A549 (cell line): ENCODE measurements at regions not wholly inside any gene's neighbourhood (a gene's known extent, or its start where the extent isn't known, plus 50 kb on each side); places are given as distances from the start of the nearest gene placed in this dataset.

Source experiments
- ATAC-seq, 2 experiments: fragments of 200-7000 bp in 1 of 2; fragments of >200 bp in 1 of 2; cut with Nextera tagmentation in 1 of 2; cut with Tn5 transposase in 1 of 2; 3 replicates each; pipeline versions ENCODE4 v1.8.0 to v1.9.1; 2018 to 2020; ENCODE audit warnings: mild to moderate bottlenecking in 1 of 2, moderate library complexity in 1 of 2
- CTCF ChIA-PET: fragments of 300-600 bp; sonication (Branson Sonifier 250); formaldehyde crosslinking; extraction: SDS; loops from one replicate; lab custom pipeline; 2021; ENCODE audit warnings: antibody characterized with exemption, inconsistent platforms; lab: Yijun Ruan, JAX
- POLR2A ChIA-PET: fragments of 350-600 bp; formaldehyde crosslinking; extraction: SDS; loops from one replicate; lab custom pipeline; 2021; ENCODE audit warnings: antibody characterized with exemption, inconsistent platforms; lab: Yijun Ruan, JAX
- DNase-seq, 2 experiments: peaks; one replicate each; pipeline versions ENCODE4 v3.0.0 to v3.0.0-alpha.2; 2011 to 2016; ENCODE audit warnings: low read depth in 1 of 2, low spot score in 1 of 2
- FAIRE-seq: peaks from 2 replicates; lab custom pipeline; 2011; peaks lifted over from hg19 to GRCh38; lab: Jason Lieb, UNC
- H3K27ac ChIP-seq, 2 experiments: fragments of >200 bp; sonication (Bioruptor Twin); formaldehyde crosslinking; 3 replicates each; pipeline ENCODE4 v1.5.1; 2016 to 2017
- H3K4me1 ChIP-seq: fragments of >200 bp; sonication (Bioruptor Twin); formaldehyde crosslinking; 3 replicates; pipeline ENCODE4 v1.6.1; 2016
- H3K4me2 ChIP-seq: fragments of >200 bp; sonication (Bioruptor Twin); formaldehyde crosslinking; 3 replicates; pipeline ENCODE4 v1.6.1; 2016
- H3K4me3 ChIP-seq: fragments of >200 bp; sonication (Bioruptor Twin); formaldehyde crosslinking; 3 replicates; pipeline ENCODE4 v1.5.1; 2016
- H3K9me3 ChIP-seq: fragments of >200 bp; sonication (Bioruptor Twin); formaldehyde crosslinking; 3 replicates; pipeline ENCODE4 v1.6.1; 2016
- ATOH8 ChIP-seq: fragments of 250-450 bp; sonication (Bioruptor Pico); IDR thresholded peaks from 2 replicates; pipeline ENCODE4 v1.5.0; 2020; ENCODE audit warnings: low read depth, mild to moderate bottlenecking, moderate library complexity
- CBX2 ChIP-seq: fragments of 200-600 bp; sonication (generic); IDR thresholded peaks from 2 replicates; pipeline ENCODE4 v1.6.1; 2016; ENCODE audit warnings: low read depth, mild to moderate bottlenecking, borderline replicate concordance
- CEBPB ChIP-seq, 2 experiments: fragments of >200 bp in 1 of 2; sonication (Bioruptor Twin) in 1 of 2; formaldehyde crosslinking in 1 of 2; IDR thresholded peaks; 2 replicates each; pipeline ENCODE4 v1.6.1; 2012 to 2016
- CHD2 ChIP-seq: fragments of 150-350 bp; IDR thresholded peaks from 2 replicates; pipeline ENCODE4 v1.6.1; 2014; ENCODE audit warnings: low read length; ENCODE audit not compliant: partially characterized antibody
- EP300 ChIP-seq, 2 experiments: fragments of >200 bp; sonication (Bioruptor Twin); formaldehyde crosslinking; IDR thresholded peaks; 2 replicates in 1 of 2; 3 replicates in 1 of 2; pipeline ENCODE4 v1.6.1; 2016 to 2017
- ESRRA ChIP-seq: fragments of 150-350 bp; IDR thresholded peaks from 2 replicates; pipeline ENCODE4 v1.6.1; 2014; ENCODE audit warnings: mild to moderate bottlenecking, low read length, borderline replicate concordance
- FOXS1 ChIP-seq: fragments of 250-450 bp; sonication (Bioruptor Pico); IDR thresholded peaks from 2 replicates; pipeline ENCODE4 v1.5.0; 2020; ENCODE audit warnings: mild to moderate bottlenecking, moderate library complexity
- HDAC2 ChIP-seq: fragments of 200-600 bp; sonication (generic); IDR thresholded peaks from 2 replicates; pipeline ENCODE4 v1.6.1; 2016
- HEYL ChIP-seq: fragments of 250-450 bp; sonication (Bioruptor Pico); IDR thresholded peaks from 2 replicates; pipeline ENCODE4 v1.8.0; 2021; ENCODE audit warnings: mild to moderate bottlenecking, moderate library complexity
- HOXA7 ChIP-seq: fragments of 250-450 bp; sonication (Bioruptor Pico); IDR thresholded peaks from 2 replicates; pipeline ENCODE4 v1.5.0; 2020; ENCODE audit warnings: mild to moderate bottlenecking, moderate library complexity
- HOXB5 ChIP-seq: fragments of 250-450 bp; sonication (Bioruptor Pico); IDR thresholded peaks from 2 replicates; pipeline ENCODE4 v1.5.0; 2020; ENCODE audit warnings: mild to moderate bottlenecking, moderate library complexity
- JUNB ChIP-seq: fragments of >200 bp; sonication (Bioruptor Twin); formaldehyde crosslinking; IDR thresholded peaks from 2 replicates; pipeline ENCODE4 v1.6.1; 2016
- KDM1A ChIP-seq: fragments of 200-600 bp; sonication (generic); IDR thresholded peaks from 2 replicates; pipeline ENCODE4 v1.6.1; 2016; ENCODE audit warnings: low read depth, mild to moderate bottlenecking
- KDM5A ChIP-seq: fragments of 200-600 bp; sonication (generic); IDR thresholded peaks from 2 replicates; pipeline ENCODE4 v1.6.1; 2016; ENCODE audit warnings: antibody characterized with exemption, mild to moderate bottlenecking
- MAX ChIP-seq: IDR thresholded peaks from 2 replicates; pipeline ENCODE4 v1.6.1; 2012
- NFE2L2 ChIP-seq: fragments of 150-350 bp; conservative IDR thresholded peaks from 2 replicates; pipeline ENCODE4 v1.6.1; 2014; ENCODE audit warnings: low read length
- NR3C1 ChIP-seq: fragments of >200 bp; sonication (Bioruptor Twin); formaldehyde crosslinking; IDR thresholded peaks from 3 replicates; pipeline ENCODE4 v1.6.1; 2017
- POLR2A ChIP-seq: IDR thresholded peaks from 2 replicates; pipeline ENCODE4 v1.6.1; 2012; ENCODE audit warnings: mild to moderate bottlenecking, low read length
- POLR2AphosphoS2 ChIP-seq: conservative IDR thresholded peaks from 2 replicates; pipeline ENCODE4 v1.6.1; 2012; ENCODE audit warnings: low read length, improper control_type of control experiment, inconsistent platforms
- RAD21 ChIP-seq, 2 experiments: fragments of >200 bp in 1 of 2; sonication (Bioruptor Twin) in 1 of 2; formaldehyde crosslinking in 1 of 2; IDR thresholded peaks in 1 of 2; conservative IDR thresholded peaks in 1 of 2; 2 replicates in 1 of 2; 3 replicates in 1 of 2; pipeline ENCODE4 v1.6.1; 2012 to 2018; ENCODE audit warnings: inconsistent platforms in 1 of 2
- RARB ChIP-seq: fragments of 250-450 bp; sonication (Bioruptor Pico); IDR thresholded peaks from 2 replicates; pipeline ENCODE4 v1.8.0; 2021; ENCODE audit warnings: mild to moderate bottlenecking, moderate library complexity
- RNF2 ChIP-seq: fragments of 200-600 bp; sonication (generic); IDR thresholded peaks from 2 replicates; pipeline ENCODE4 v1.6.1; 2016; ENCODE audit warnings: low read depth, mild to moderate bottlenecking, antibody characterized with exemption, moderate library complexity, borderline replicate concordance
- SMC3 ChIP-seq: fragments of >200 bp; sonication (Bioruptor Twin); formaldehyde crosslinking; IDR thresholded peaks from 3 replicates; pipeline ENCODE4 v1.6.1; 2018; ENCODE audit warnings: inconsistent platforms
- TFCP2L1 ChIP-seq: fragments of 250-450 bp; sonication (Bioruptor Pico); IDR thresholded peaks from 2 replicates; pipeline ENCODE4 v1.5.0; 2021; ENCODE audit warnings: mild to moderate bottlenecking
- TP53 ChIP-seq: fragments of 250-450 bp; sonication (Bioruptor Pico); IDR thresholded peaks from 2 replicates; pipeline ENCODE4 v1.5.0; 2021; ENCODE audit warnings: mild to moderate bottlenecking, moderate library complexity
- ZC3H11A ChIP-seq: fragments of 450-650 bp; IDR thresholded peaks from 2 replicates; pipeline ENCODE4 v1.6.1; 2014; ENCODE audit warnings: antibody characterized with exemption, mild to moderate bottlenecking
- ZSCAN20 ChIP-seq: fragments of 250-450 bp; sonication (Bioruptor Pico); IDR thresholded peaks from 2 replicates; pipeline ENCODE4 v1.8.0; 2022; ENCODE audit warnings: mild to moderate bottlenecking, moderate library complexity
- WGBS: methylation state at CpG from one replicate; pipeline ENCODE4 v1.1.6; 2017; ENCODE audit errors: missing lambda C conversion rate; 5-methylcytosine and 5-hydroxymethylcytosine counted together
- TF ChIP-seq, protein P1 (sequence below): IDR thresholded peaks from 2 replicates; pipeline ENCODE4 v1.6.1; 2012
- TF ChIP-seq, protein P2 (sequence below): fragments of >200 bp; sonication (Bioruptor Twin); formaldehyde crosslinking; IDR thresholded peaks from 2 replicates; pipeline ENCODE4 v1.6.1; 2016
- TF ChIP-seq, protein P3 (sequence below): fragments of >200 bp; sonication (Bioruptor Twin); formaldehyde crosslinking; IDR thresholded peaks from 3 replicates; pipeline ENCODE4 v1.6.1; 2016

DNA sequence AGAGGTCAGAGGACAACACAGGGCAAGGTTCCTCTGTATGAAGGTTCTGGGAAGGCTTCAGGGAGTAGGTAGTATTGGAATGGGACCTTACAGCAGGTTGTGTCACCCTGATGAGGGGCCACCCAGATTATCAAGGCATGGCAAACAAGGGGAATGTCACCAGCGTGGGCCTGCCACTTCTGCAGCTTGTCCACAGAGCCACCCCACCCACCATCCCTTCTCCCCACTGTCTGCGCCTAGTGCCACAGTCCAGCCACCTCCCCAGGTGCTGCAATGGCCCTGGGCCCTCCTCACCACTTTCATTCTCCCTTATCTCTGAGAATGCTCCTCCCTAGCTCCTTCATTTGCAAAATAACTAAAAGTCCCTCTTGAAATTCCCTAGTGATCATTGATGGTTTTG, 170.3 kb downstream of the TTC32 start:
- no peak overlapping the region for H3K4me3 ChIP-seq
- ATAC-seq, result no peak
- ChIA-PET POLR2A (no interaction called here), CTCF (interaction anchor here (1.2 to 1.3 kb wide), 2 partner anchors 11 to 18 kb away, joined by 3 to 4 read pairs; no protein-coding TSS in a partner anchor)
- no peak overlapping the region for H3K27ac ChIP-seq
- 49% methylated on average over 2 of the region's 2 CpGs for WGBS
- no peaks in the 10 kb centered on the region for H3K9me3 ChIP-seq
- DNase-seq, result no peak
- peaks cover 7% of the 10 kb centered on the region; the same call in 1 of the 3 replicates for H3K4me1 ChIP-seq
- FAIRE-seq, result no peak
- no peak for TF ChIP-seq KDM5A
- no peak for TF ChIP-seq CEBPB (IDR thresholded peaks at IDR 0.05)
- no peak for TF ChIP-seq CBX2
- TF ChIP-seq KDM1A, result no peak
- no peak for TF ChIP-seq TFCP2L1
- no peak for TF ChIP-seq POLR2A
- TF ChIP-seq HOXA7 (CRISPR knock-in tag), result no peak
- no peak for TF ChIP-seq HEYL (CRISPR knock-in tag)
- TF ChIP-seq ESRRA, result no peak
- TF ChIP-seq POLR2AphosphoS2, result no peak
- no peak for TF ChIP-seq CHD2
- TF ChIP-seq, protein P1, sequence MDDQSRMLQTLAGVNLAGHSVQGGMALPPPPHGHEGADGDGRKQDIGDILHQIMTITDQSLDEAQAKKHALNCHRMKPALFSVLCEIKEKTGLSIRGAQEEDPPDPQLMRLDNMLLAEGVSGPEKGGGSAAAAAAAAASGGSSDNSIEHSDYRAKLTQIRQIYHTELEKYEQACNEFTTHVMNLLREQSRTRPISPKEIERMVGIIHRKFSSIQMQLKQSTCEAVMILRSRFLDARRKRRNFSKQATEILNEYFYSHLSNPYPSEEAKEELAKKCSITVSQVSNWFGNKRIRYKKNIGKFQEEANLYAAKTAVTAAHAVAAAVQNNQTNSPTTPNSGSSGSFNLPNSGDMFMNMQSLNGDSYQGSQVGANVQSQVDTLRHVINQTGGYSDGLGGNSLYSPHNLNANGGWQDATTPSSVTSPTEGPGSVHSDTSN, result no peak
- TF ChIP-seq ZSCAN20 (CRISPR knock-in tag), result no peak
- no peak for TF ChIP-seq ZC3H11A
- TF ChIP-seq HOXB5 (CRISPR knock-in tag), result no peak
- TF ChIP-seq SMC3, result no peak
- TF ChIP-seq RNF2, result no peak
- TF ChIP-seq, all 56 proteins: peak for 0
- no peak overlapping the region for H3K4me2 ChIP-seq

DNA sequence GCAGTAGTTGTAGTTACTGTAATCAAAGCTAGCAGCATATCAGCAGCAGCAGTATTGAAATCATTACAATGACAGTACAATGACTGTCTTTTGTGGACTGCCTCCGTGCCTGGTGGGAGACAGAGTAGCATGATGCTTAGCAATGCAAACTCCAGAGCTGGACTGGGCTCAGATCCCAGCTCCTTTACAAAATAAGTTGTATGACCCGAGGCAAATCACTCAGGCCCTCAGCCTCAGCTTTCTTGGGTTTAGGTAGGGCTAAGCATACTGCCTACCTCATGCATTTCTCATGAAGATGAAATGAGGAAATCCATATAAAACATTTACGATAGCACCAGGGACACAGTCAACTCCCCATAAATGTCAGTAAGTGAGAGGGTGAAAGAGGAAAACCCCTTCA, 170.7 kb downstream of the TTC32 start:
- ATAC-seq, result no peak
- Histone ChIP-seq H3K4me1 (peaks cover 7% of the 10 kb centered on the region; the same call in 1 of the 3 replicates), H3K9me3 (no peaks in the 10 kb centered on the region), H3K4me2 (no peak overlapping the region), H3K4me3 (no peak overlapping the region), H3K27ac (no peak overlapping the region)
- POLR2A ChIA-PET, result no interaction called here
- no peak for FAIRE-seq
- DNase-seq, result no peak
- TF ChIP-seq FOXS1 (CRISPR knock-in tag) (no peak), EP300 (IDR thresholded peaks at IDR 0.05) (no peak), MAX (no peak), ATOH8 (CRISPR knock-in tag) (no peak), NFE2L2 (no peak), POLR2AphosphoS2 (no peak), RARB (CRISPR knock-in tag) (no peak), POLR2A (no peak), HEYL (CRISPR knock-in tag) (no peak)
- TF ChIP-seq, protein P2, sequence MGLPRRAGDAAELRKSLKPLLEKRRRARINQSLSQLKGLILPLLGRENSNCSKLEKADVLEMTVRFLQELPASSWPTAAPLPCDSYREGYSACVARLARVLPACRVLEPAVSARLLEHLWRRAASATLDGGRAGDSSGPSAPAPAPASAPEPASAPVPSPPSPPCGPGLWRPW, result no peak
- CTCF ChIA-PET, result interaction anchor here (1.2 to 1.3 kb wide), 2 partner anchors 11 to 17 kb away, joined by 3 to 4 read pairs; no protein-coding TSS in a partner anchor
- 61% methylated on average over 3 of the region's 3 CpGs for WGBS

DNA sequence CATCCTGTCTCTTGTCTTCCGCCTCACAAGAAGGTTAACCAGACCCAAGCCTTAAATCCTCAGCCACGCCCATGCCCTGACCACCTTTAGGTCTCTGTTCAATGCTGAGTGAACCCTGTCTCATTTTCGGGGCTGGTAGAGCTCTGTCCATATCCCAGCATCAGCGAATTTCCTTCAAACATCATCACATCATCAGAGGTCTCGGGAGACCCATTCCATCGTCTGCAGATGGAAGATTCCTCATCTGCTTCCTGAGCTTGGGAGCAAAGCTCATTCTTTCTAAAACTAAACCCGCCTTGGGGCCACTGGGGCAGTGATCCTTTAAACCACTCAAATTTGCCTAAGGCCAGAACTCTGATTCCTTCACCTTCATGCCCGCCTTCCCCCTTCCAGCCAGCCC, 173.7 kb downstream of the TTC32 start:
- H3K9me3 ChIP-seq, result no peaks in the 10 kb centered on the region
- DNase-seq (no peak), FAIRE-seq (no peak), ATAC-seq (no peak)
- H3K4me1 ChIP-seq, result no peaks in the 10 kb centered on the region
- ChIA-PET POLR2A (no interaction called here), CTCF (interaction anchor here (1.4 kb wide), 1 partner anchor 135 kb away, joined by 4 read pairs; no protein-coding TSS in a partner anchor)
- H3K27ac ChIP-seq, result no peak overlapping the region
- no peak overlapping the region for H3K4me2 ChIP-seq
- 70% methylated on average over 8 of the region's 8 CpGs for whole genome bisulfite sequencing
- no peak overlapping the region for H3K4me3 ChIP-seq
- TF ChIP-seq TP53 (CRISPR knock-in tag), result no peak
- TF ChIP-seq RAD21 (conservative IDR thresholded peaks at IDR 0.05 in 1 of 2, IDR thresholded peaks at IDR 0.05 in 1 of 2), result no peak
- no peak for TF ChIP-seq SMC3
- no peak for TF ChIP-seq JUNB
- no peak for TF ChIP-seq NR3C1
- TF ChIP-seq, protein P1, result no peak
- TF ChIP-seq RARB (CRISPR knock-in tag), result no peak
- TF ChIP-seq POLR2AphosphoS2, result no peak
- no peak for TF ChIP-seq HDAC2
- TF ChIP-seq, protein P3, sequence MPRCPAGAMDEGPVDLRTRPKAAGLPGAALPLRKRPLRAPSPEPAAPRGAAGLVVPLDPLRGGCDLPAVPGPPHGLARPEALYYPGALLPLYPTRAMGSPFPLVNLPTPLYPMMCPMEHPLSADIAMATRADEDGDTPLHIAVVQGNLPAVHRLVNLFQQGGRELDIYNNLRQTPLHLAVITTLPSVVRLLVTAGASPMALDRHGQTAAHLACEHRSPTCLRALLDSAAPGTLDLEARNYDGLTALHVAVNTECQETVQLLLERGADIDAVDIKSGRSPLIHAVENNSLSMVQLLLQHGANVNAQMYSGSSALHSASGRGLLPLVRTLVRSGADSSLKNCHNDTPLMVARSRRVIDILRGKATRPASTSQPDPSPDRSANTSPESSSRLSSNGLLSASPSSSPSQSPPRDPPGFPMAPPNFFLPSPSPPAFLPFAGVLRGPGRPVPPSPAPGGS, result no peak
- no peak for TF ChIP-seq CBX2
